Head of caudate nucleus (tissue), 42 donors: ENCODE measurements at regions not wholly inside any gene's neighbourhood (a gene's known extent, or its start where the extent isn't known, plus 50 kb on each side); places are given as distances from the start of the nearest gene placed in this dataset.
"Not testable (repeated sequence)": the region's sequence is repeated elsewhere in the genome, so short reads cannot be mapped to it uniquely, and the experiment has no call there.

Source experiments
- DNase-seq, 42 donors: peaks; one replicate each; pipeline versions ENCODE4 v3.0.0 to v3.0.0-alpha.2; 2020 to 2021; ENCODE audit warnings: mixed read lengths in 7 of 42
- intact Hi-C: fragments of 100-400 bp; cut with DNase I; formaldehyde crosslinking; loops from one replicate; pipeline ENCODE4 v1.15.0; 2022

- intact Hi-C loops: not testable (repeated sequence)
- DNase-seq: peak in 1 of 42 donors; percentile 10
Observed at GRCh38 chr9:43089337-43089736, 905.9 kb downstream of the SPATA31A6 start.

GRCh38 chr9:43110376-43110775 lies 926.9 kb downstream of the SPATA31A6 start:
- DNase-seq, intact Hi-C loops: not testable (repeated sequence)

GRCh38 chr9:43112846-43113245 lies 929.4 kb downstream of the SPATA31A6 start:
- DNase-seq, intact Hi-C loops: not testable (repeated sequence)

- not testable (repeated sequence) for DNase-seq
Observed at GRCh38 chr9:43115813-43116229, 932.4 kb downstream of the SPATA31A6 start.

GRCh38 chr9:43118088-43118865 lies 934.8 kb downstream of the SPATA31A6 start:
- intact Hi-C loops: not testable (repeated sequence)
- peak in 1 of 42 donors; percentile 18 for DNase-seq

More at GRCh38 chr9:43115813-43116229, 932.4 kb downstream of the SPATA31A6 start:
- intact Hi-C loops: not testable (repeated sequence)

- intact Hi-C loops, DNase-seq: not testable (repeated sequence)
Observed at GRCh38 chr9:43119565-43119964, 936.1 kb downstream of the SPATA31A6 start.

GRCh38 chr9:43119978-43120377 lies 936.5 kb downstream of the SPATA31A6 start:
- intact Hi-C loops: not testable (repeated sequence)
- DNase-seq: peak in 1 of 42 donors; percentile 4

GRCh38 chr9:43125894-43126293 lies 942.4 kb downstream of the SPATA31A6 start:
- intact Hi-C loops: not testable (repeated sequence)
- DNase-seq: peak in 1 of 42 donors; percentile 7

- DNase-seq: peak in 1 of 42 donors; percentile 24
- intact Hi-C loops: not testable (repeated sequence)
Observed at GRCh38 chr9:43127026-43127775, 943.7 kb downstream of the SPATA31A6 start.

GRCh38 chr9:43127949-43128348 lies 944.5 kb downstream of the SPATA31A6 start:
- DNase-seq: peak in 1 of 42 donors; percentile 18
- intact Hi-C loops: not testable (repeated sequence)

GRCh38 chr9:43130744-43131171 lies 947.3 kb downstream of the SPATA31A6 start:
- peak in 1 of 42 donors; percentile 13 for DNase-seq

GRCh38 chr9:43135440-43135839 lies 952.0 kb downstream of the SPATA31A6 start:
- intact Hi-C loops: not testable (repeated sequence)
- DNase-seq: peak in 1 of 42 donors; percentile 8

More at GRCh38 chr9:43130744-43131171, 947.3 kb downstream of the SPATA31A6 start:
- intact Hi-C loops: not testable (repeated sequence)

- DNase-seq: peak in 1 of 42 donors; percentile 16
- intact Hi-C loops: not testable (repeated sequence)
Observed at GRCh38 chr9:43138909-43139308, 955.5 kb downstream of the SPATA31A6 start.

GRCh38 chr9:43139349-43139748 lies 955.9 kb downstream of the SPATA31A6 start:
- DNase-seq, intact Hi-C loops: not testable (repeated sequence)

- peak in 1 of 42 donors; percentile 14 for DNase-seq
- intact Hi-C loops: not testable (repeated sequence)
Observed at GRCh38 chr9:43139878-43140608, 956.6 kb downstream of the SPATA31A6 start.
